PC-9 (cell line): ENCODE measurements at regions not wholly inside any gene's neighbourhood (a gene's known extent, or its start where the extent isn't known, plus 50 kb on each side); places are given as distances from the start of the nearest gene placed in this dataset.

ENCODE experiments used
- BruUV-seq: library from RNA; stranded (reverse); fragments of 400-500 nt; replicated peaks from 2 replicates; lab custom pipeline; 2021; lab: Mats Ljungman, UMichigan
- CTCF ChIA-PET: fragments of 300-600 bp; sonication (Branson Sonifier 250); formaldehyde crosslinking; loops from one replicate; lab custom pipeline; 2022; ENCODE audit warnings: antibody characterized with exemption; lab: Charles Lee
- POLR2A ChIA-PET: fragments of 300-600 bp; sonication (Branson Sonifier 250); formaldehyde crosslinking; loops from one replicate; lab custom pipeline; 2022; ENCODE audit warnings: antibody characterized with exemption; ENCODE audit not compliant: unreplicated experiment; lab: Charles Lee
- DNase-seq, 2 experiments: peaks; one replicate each; pipeline versions ENCODE4 v3.0.0 to v3.0.0-alpha.2; 2015 to 2022; ENCODE audit warnings: mixed read lengths in 1 of 2
- H2AFZ ChIP-seq: fragments of 200-600 bp; sonication (generic); 2 replicates; pipeline ENCODE4 v1.8.1; 2017; ENCODE audit warnings: antibody characterized with exemption
- H3F3A ChIP-seq: fragments of 200-600 bp; sonication (generic); 2 replicates; pipeline ENCODE4 v1.8.1; 2017; ENCODE audit warnings: antibody characterized with exemption, mild to moderate bottlenecking, low read depth; ENCODE audit not compliant: insufficient read depth
- H3K27ac ChIP-seq: fragments of 200-600 bp; sonication (generic); 2 replicates; pipeline ENCODE4 v1.6.1; 2016; ENCODE audit warnings: mixed run types
- H3K27me3 ChIP-seq: fragments of 200-600 bp; sonication (generic); 2 replicates; pipeline ENCODE4 v1.6.1; 2016; ENCODE audit warnings: low read depth, mixed run types; ENCODE audit not compliant: insufficient read depth
- H3K36me3 ChIP-seq: fragments of 200-600 bp; sonication (generic); 2 replicates; pipeline ENCODE4 v1.6.1; 2016; ENCODE audit warnings: low read depth, mixed run types
- H3K4me1 ChIP-seq: fragments of 200-600 bp; sonication (generic); replicated peaks from 2 replicates; pipeline ENCODE4 v1.6.1; 2016; ENCODE audit warnings: mixed run types; ENCODE audit not compliant: insufficient read depth
- H3K4me2 ChIP-seq: fragments of 200-600 bp; sonication (generic); 2 replicates; pipeline ENCODE4 v1.6.1; 2017; ENCODE audit warnings: mixed run types
- H3K4me3 ChIP-seq: fragments of 200-600 bp; sonication (generic); 2 replicates; pipeline ENCODE4 v1.6.1; 2016; ENCODE audit warnings: mixed run types
- H3K79me2 ChIP-seq: fragments of 200-600 bp; sonication (generic); 2 replicates; pipeline ENCODE4 v1.6.1; 2017; ENCODE audit warnings: low read depth, mixed run types
- H3K9me2 ChIP-seq: fragments of 200-600 bp; sonication (generic); 2 replicates; pipeline ENCODE4 v1.8.1; 2017; ENCODE audit warnings: mild to moderate bottlenecking; ENCODE audit not compliant: insufficient read depth
- H3K9me3 ChIP-seq: fragments of 200-600 bp; sonication (generic); 2 replicates; pipeline ENCODE4 v1.8.1; 2016; ENCODE audit warnings: low read depth; ENCODE audit not compliant: insufficient read depth
- H4K20me1 ChIP-seq: fragments of 200-600 bp; sonication (generic); 2 replicates; pipeline ENCODE4 v1.8.1; 2017; ENCODE audit not compliant: insufficient read depth
- EZH2 ChIP-seq: fragments of 200-600 bp; sonication (generic); IDR thresholded peaks from 2 replicates; pipeline ENCODE4 v1.8.0; 2017; ENCODE audit warnings: antibody characterized with exemption, low read depth
- intact Hi-C: fragments of 100-400 bp; cut with micrococcal nuclease; formaldehyde crosslinking; loops from one replicate; pipeline ENCODE4 v1.10.0; 2022; ENCODE audit not compliant: unreplicated experiment
- TF ChIP-seq, protein P1 (sequence below): fragments of 200-600 bp; sonication (generic); conservative IDR thresholded peaks from 2 replicates; pipeline ENCODE4 v1.6.1; 2017; ENCODE audit warnings: mixed run types, antibody characterized with exemption, mild to moderate bottlenecking, moderate library complexity

DNA sequence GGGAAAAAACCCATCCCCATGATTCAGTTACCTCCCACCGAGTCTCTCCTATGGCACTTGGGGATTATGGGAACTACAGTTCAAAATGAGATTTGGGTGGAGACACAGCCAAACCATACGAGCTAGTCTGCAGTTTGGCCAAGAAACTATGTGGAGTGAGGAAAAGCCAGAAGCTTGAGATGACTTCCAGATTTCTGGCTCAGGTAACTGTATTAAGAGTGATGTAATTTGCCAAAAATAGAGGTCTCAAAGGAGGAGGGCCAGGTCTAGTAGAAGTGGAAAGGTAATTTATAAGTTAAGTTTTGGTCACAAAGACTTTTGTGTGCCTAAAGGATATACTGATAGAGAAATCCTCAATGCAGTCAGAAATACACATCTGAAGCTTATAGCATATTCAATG, 279.7 kb upstream of the MGMT start:
- BruUV-seq = no TSS peak

DNA sequence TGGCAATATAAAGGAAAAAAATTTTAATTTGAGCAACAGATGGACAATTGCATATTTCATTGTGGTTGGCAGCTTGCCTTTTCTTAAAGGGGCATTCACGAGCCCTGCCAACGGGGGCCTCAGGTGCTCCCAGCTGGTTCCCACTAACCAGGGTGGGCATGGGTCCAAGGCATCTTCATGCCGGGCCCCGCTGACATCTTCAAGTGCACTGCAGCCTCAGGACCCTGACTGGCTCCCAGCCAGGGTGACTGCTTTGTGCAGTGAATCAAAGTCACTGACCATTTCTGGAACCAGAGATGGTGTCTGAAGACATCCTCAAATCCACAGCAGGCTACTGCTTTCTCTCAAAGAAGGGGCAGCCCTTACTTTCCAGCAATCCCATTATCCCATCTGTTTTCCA, 275.2 kb upstream of the MGMT start:
- no TSS peak for BruUV-seq
- Histone ChIP-seq H3K79me2 (no peaks in the 10 kb centered on the region), H2AFZ (no peak overlapping the region), H3K27ac (no peak overlapping the region), H3F3A (no peaks in the 10 kb centered on the region), H3K4me3 (no peak overlapping the region), H3K9me3 (no peaks in the 10 kb centered on the region), H4K20me1 (no peaks in the 10 kb centered on the region), H3K9me2 (no peaks in the 10 kb centered on the region), H3K4me1 (no peaks in the 10 kb centered on the region), H3K4me2 (no peak overlapping the region), H3K27me3 (no peaks in the 10 kb centered on the region), H3K36me3 (no peaks in the 10 kb centered on the region)
- ChIA-PET POLR2A (no interaction called here), CTCF (no interaction called here)
- TF ChIP-seq, protein P1, sequence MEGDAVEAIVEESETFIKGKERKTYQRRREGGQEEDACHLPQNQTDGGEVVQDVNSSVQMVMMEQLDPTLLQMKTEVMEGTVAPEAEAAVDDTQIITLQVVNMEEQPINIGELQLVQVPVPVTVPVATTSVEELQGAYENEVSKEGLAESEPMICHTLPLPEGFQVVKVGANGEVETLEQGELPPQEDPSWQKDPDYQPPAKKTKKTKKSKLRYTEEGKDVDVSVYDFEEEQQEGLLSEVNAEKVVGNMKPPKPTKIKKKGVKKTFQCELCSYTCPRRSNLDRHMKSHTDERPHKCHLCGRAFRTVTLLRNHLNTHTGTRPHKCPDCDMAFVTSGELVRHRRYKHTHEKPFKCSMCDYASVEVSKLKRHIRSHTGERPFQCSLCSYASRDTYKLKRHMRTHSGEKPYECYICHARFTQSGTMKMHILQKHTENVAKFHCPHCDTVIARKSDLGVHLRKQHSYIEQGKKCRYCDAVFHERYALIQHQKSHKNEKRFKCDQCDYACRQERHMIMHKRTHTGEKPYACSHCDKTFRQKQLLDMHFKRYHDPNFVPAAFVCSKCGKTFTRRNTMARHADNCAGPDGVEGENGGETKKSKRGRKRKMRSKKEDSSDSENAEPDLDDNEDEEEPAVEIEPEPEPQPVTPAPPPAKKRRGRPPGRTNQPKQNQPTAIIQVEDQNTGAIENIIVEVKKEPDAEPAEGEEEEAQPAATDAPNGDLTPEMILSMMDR = no peak
- no peak for TF ChIP-seq EZH2
- DNase-seq = no peak
- intact Hi-C loops = no loop called here

More for the DNA sequence above, 279.7 kb upstream of the MGMT start:
- no peaks in the 10 kb centered on the region for H3K9me2 ChIP-seq
- H3F3A ChIP-seq = no peaks in the 10 kb centered on the region
- CTCF ChIA-PET = no interaction called here
- H3K4me1 ChIP-seq = no peaks in the 10 kb centered on the region
- no peak overlapping the region for H2AFZ ChIP-seq
- no peaks in the 10 kb centered on the region for H3K9me3 ChIP-seq
- H3K4me3 ChIP-seq = no peak overlapping the region
- H3K36me3 ChIP-seq = no peaks in the 10 kb centered on the region
- POLR2A ChIA-PET = no interaction called here
- no peaks in the 10 kb centered on the region for H3K79me2 ChIP-seq
- intact Hi-C loops = no loop called here
- H3K4me2 ChIP-seq = no peak overlapping the region
- TF ChIP-seq EZH2 = no peak
- TF ChIP-seq, protein P1 = no peak
- H4K20me1 ChIP-seq = no peaks in the 10 kb centered on the region
- no peaks in the 10 kb centered on the region for H3K27me3 ChIP-seq
- no peak for DNase-seq
- no peak overlapping the region for H3K27ac ChIP-seq

DNA sequence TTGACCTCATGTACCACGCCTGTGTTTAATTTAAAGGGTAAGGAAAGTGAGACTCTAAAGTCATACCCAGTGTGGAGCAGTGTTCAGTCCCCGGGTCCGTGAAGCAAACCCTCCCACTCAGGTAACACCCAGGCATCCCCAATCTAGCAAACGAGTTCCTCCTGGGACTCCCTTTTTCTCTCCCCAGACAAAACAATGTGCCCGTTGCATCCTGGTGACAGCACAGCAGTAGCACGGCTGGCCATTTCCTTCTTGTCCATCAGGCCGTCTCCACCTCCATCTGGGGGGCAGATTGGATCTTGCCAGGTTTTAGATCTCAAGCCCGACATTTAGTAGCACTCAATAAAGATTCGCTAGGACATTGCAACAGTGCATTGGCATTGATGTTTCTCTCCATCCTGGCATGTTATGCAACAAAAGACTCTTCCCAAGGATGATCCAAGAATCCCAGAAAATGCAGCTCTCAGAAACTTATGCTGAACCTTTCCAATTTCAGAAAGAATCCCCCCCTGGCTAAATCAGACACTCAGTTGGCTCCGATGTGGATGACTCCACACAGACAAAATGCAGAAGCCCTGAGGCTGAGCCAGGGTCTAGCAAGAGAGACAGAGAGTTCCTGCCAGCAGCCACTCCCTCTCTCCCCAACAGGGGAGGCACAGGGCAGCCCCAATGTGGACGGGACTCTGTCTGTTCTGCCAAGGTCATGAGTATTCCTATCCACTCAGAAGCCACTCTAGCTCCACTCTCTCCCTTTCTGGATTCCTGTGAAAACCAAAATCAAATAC, 274.5 kb upstream of the MGMT start:
- Histone ChIP-seq H3K36me3 (no peaks in the 10 kb centered on the region), H3K4me3 (no peak overlapping the region), H3K4me1 (no peaks in the 10 kb centered on the region), H4K20me1 (no peaks in the 10 kb centered on the region), H3K79me2 (no peaks in the 10 kb centered on the region), H3F3A (no peaks in the 10 kb centered on the region), H3K9me3 (no peaks in the 10 kb centered on the region), H3K27ac (no peak overlapping the region), H3K4me2 (no peak overlapping the region), H3K27me3 (no peaks in the 10 kb centered on the region), H3K9me2 (no peaks in the 10 kb centered on the region), H2AFZ (no peak overlapping the region)
- DNase-seq = no peak
- intact Hi-C loops = no loop called here
- TF ChIP-seq, protein P1 = no peak
- TF ChIP-seq EZH2 = no peak
- BruUV-seq = no TSS peak
- CTCF ChIA-PET = no interaction called here
- POLR2A ChIA-PET = no interaction called here
